IMR-90 (cell line): ENCODE measurements at regions not wholly inside any gene's neighbourhood (a gene's known extent, or its start where the extent isn't known, plus 50 kb on each side); places are given as distances from the start of the nearest gene placed in this dataset.

Experiments used
- ATAC-seq: fragments of 200-7000 bp; cut with Tn5 transposase; 2 replicates; pipeline ENCODE4 v1.9.1; 2020; ENCODE audit warnings: low read depth, mild to moderate bottlenecking, moderate library complexity
- BruUV-seq: library from RNA; stranded (reverse); fragments of 400-500 nt; replicated peaks from 2 replicates; lab custom pipeline; 2021; lab: Mats Ljungman, UMichigan
- CTCF ChIA-PET: fragments of 300-600 bp; formaldehyde crosslinking; extraction: SDS; loops from one replicate; lab custom pipeline; 2021; ENCODE audit warnings: antibody characterized with exemption; lab: Yijun Ruan, JAX
- POLR2A ChIA-PET: fragments of 300-600 bp; sonication (Branson Sonifier 250); formaldehyde crosslinking; loops from one replicate; lab custom pipeline; 2022; ENCODE audit warnings: antibody characterized with exemption; ENCODE audit not compliant: unreplicated experiment; lab: Charles Lee
- DNase-seq: peaks from one replicate; pipeline ENCODE4 v3.0.0; 2013
- H2AFZ ChIP-seq: replicated peaks from 2 replicates; pipeline ENCODE3; 2013; ENCODE audit warnings: low read length, mild to moderate bottlenecking; ENCODE audit not compliant: poor library complexity
- H2AK5ac ChIP-seq: 2 replicates; pipeline ENCODE4 v1.6.1; 2013; ENCODE audit warnings: low read depth, low read length, inconsistent platforms
- H2AK9ac ChIP-seq: replicated peaks from 2 replicates; pipeline ENCODE3; 2013; ENCODE audit warnings: mild to moderate bottlenecking, low read depth, low read length, moderate library complexity; ENCODE audit not compliant: poor library complexity
- H2BK120ac ChIP-seq: 2 replicates; pipeline ENCODE4 v1.6.1; 2013; ENCODE audit warnings: low read depth, low read length, inconsistent platforms
- H2BK15ac ChIP-seq: 3 replicates; pipeline ENCODE4 v1.6.1; 2013; ENCODE audit warnings: low read depth, low read length, inconsistent platforms
- H2BK20ac ChIP-seq: 2 replicates; pipeline ENCODE4 v1.6.1; 2013; ENCODE audit warnings: low read depth, mild to moderate bottlenecking, inconsistent platforms, low read length, moderate library complexity
- H2BK5ac ChIP-seq: 2 replicates; pipeline ENCODE4 v1.6.1; 2013; ENCODE audit warnings: mild to moderate bottlenecking, low read depth, low read length, inconsistent platforms; ENCODE audit not compliant: poor library complexity, severe bottlenecking
- H3K14ac ChIP-seq: replicated peaks from 2 replicates; pipeline ENCODE4 v1.6.1; 2013; ENCODE audit warnings: low read depth, low read length, inconsistent platforms
- H3K18ac ChIP-seq: 2 replicates; pipeline ENCODE4 v1.6.1; 2013; ENCODE audit warnings: low read depth, low read length, control low read depth
- H3K23ac ChIP-seq: 2 replicates; pipeline ENCODE4 v1.6.1; 2013; ENCODE audit warnings: low read depth, low read length, inconsistent platforms
- H3K27ac ChIP-seq: 2 replicates; pipeline ENCODE4 v1.5.1; 2013; ENCODE audit warnings: mild to moderate bottlenecking, control low read depth, low read length; ENCODE audit not compliant: insufficient read depth
- H3K27me3 ChIP-seq: 2 replicates; pipeline ENCODE4 v1.6.1; 2013; ENCODE audit warnings: low read length; ENCODE audit not compliant: control insufficient read depth, insufficient read depth
- H3K36me3 ChIP-seq: 2 replicates; pipeline ENCODE4 v1.6.1; 2013; ENCODE audit warnings: low read length, mixed read lengths; ENCODE audit not compliant: control insufficient read depth, insufficient read depth
- H3K4ac ChIP-seq: 2 replicates; pipeline ENCODE4 v1.6.1; 2013; ENCODE audit warnings: low read depth, low read length, inconsistent platforms
- H3K4me1 ChIP-seq: 2 replicates; pipeline ENCODE4 v1.6.1; 2013; ENCODE audit warnings: low read length, mixed read lengths; ENCODE audit not compliant: control insufficient read depth, insufficient read depth
- H3K4me2 ChIP-seq: 2 replicates; pipeline ENCODE4 v1.6.1; 2013; ENCODE audit warnings: low read depth, mild to moderate bottlenecking, control low read depth, low read length, moderate library complexity
- H3K4me3 ChIP-seq: 2 replicates; pipeline ENCODE4 v1.5.1; 2013; ENCODE audit warnings: low read depth, mild to moderate bottlenecking, control low read depth, low read length, moderate library complexity; ENCODE audit not compliant: insufficient read depth
- H3K56ac ChIP-seq: 2 replicates; pipeline ENCODE4 v1.6.1; 2013; ENCODE audit warnings: low read length, inconsistent platforms; ENCODE audit not compliant: insufficient read depth; ENCODE audit errors: extremely low read depth
- H3K79me1 ChIP-seq, 2 experiments: 2 replicates each; pipeline ENCODE4 v1.6.1; 2013; ENCODE audit warnings: low read length in 2 of 2, inconsistent platforms in 1 of 2, low read depth in 1 of 2
- H3K9ac ChIP-seq: 2 replicates; pipeline ENCODE4 v1.6.1; 2013; ENCODE audit warnings: low read depth, low read length, control low read depth
- H3K9me1 ChIP-seq: 2 replicates; pipeline ENCODE4 v1.6.1; 2013; ENCODE audit warnings: low read length, inconsistent platforms; ENCODE audit not compliant: insufficient read depth
- H3K9me3 ChIP-seq: 2 replicates; pipeline ENCODE4 v1.6.1; 2013; ENCODE audit warnings: low read length; ENCODE audit not compliant: control insufficient read depth, insufficient read depth
- H4K20me1 ChIP-seq: 2 replicates; pipeline ENCODE4 v1.6.1; 2013; ENCODE audit warnings: low read length, inconsistent platforms; ENCODE audit not compliant: insufficient read depth
- H4K5ac ChIP-seq: 2 replicates; pipeline ENCODE4 v1.6.1; 2013; ENCODE audit warnings: mild to moderate bottlenecking, low read depth, low read length, control low read depth
- H4K8ac ChIP-seq, 2 experiments: 2 replicates each; pipeline ENCODE4 v1.6.1; 2013; ENCODE audit warnings: low read depth in 2 of 2, low read length in 2 of 2, control low read depth in 1 of 2, inconsistent platforms in 1 of 2
- H4K91ac ChIP-seq: 2 replicates; pipeline ENCODE4 v1.6.1; 2013; ENCODE audit warnings: low read depth, low read length, inconsistent platforms; ENCODE audit not compliant: insufficient read depth
- BHLHE40 ChIP-seq: fragments of 150-350 bp; IDR thresholded peaks from 2 replicates; pipeline ENCODE4 v1.6.1; 2016; ENCODE audit warnings: mild to moderate bottlenecking, low read depth, low read length
- CEBPB ChIP-seq: IDR thresholded peaks from 2 replicates; pipeline ENCODE4 v1.6.1; 2012; ENCODE audit warnings: low read depth, low read length, improper control_type of control experiment
- CHD1 ChIP-seq: IDR thresholded peaks from 2 replicates; pipeline ENCODE4 v1.6.1; 2012; ENCODE audit warnings: low read depth, low read length, improper control_type of control experiment
- CTCF ChIP-seq: conservative IDR thresholded peaks from 2 replicates; pipeline ENCODE4 v1.5.1; 2012; ENCODE audit warnings: mild to moderate bottlenecking, low read depth, low read length, improper control_type of control experiment
- ELK1 ChIP-seq: fragments of 150-350 bp; IDR thresholded peaks from 2 replicates; pipeline ENCODE4 v1.6.1; 2016; ENCODE audit warnings: low read depth, mild to moderate bottlenecking, low read length, moderate library complexity, borderline replicate concordance
- FOS ChIP-seq: fragments of 150-350 bp; IDR thresholded peaks from 2 replicates; pipeline ENCODE4 v1.6.1; 2016; ENCODE audit warnings: low read depth, low read length
- MAFK ChIP-seq: IDR thresholded peaks from 2 replicates; pipeline ENCODE4 v1.6.1; 2012; ENCODE audit warnings: low read depth, low read length, improper control_type of control experiment
- MAZ ChIP-seq: IDR thresholded peaks from 2 replicates; pipeline ENCODE4 v1.6.1; 2012; ENCODE audit warnings: low read depth, mild to moderate bottlenecking, low read length, improper control_type of control experiment, moderate library complexity, borderline replicate concordance
- MXI1 ChIP-seq: IDR thresholded peaks from 2 replicates; pipeline ENCODE4 v1.6.1; 2012; ENCODE audit warnings: low read depth, mild to moderate bottlenecking, low read length, moderate library complexity, borderline replicate concordance
- NFE2L2 ChIP-seq: fragments of 150-350 bp; IDR thresholded peaks from 2 replicates; pipeline ENCODE4 v1.6.1; 2016; ENCODE audit warnings: low read depth, mild to moderate bottlenecking, low read length
- POLR2A ChIP-seq: IDR thresholded peaks from 2 replicates; pipeline ENCODE4 v1.6.1; 2012; ENCODE audit warnings: mild to moderate bottlenecking, low read depth, low read length
- RAD21 ChIP-seq: IDR thresholded peaks from 2 replicates; pipeline ENCODE4 v1.6.1; 2012; ENCODE audit warnings: low read length, improper control_type of control experiment
- RCOR1 ChIP-seq: IDR thresholded peaks from 2 replicates; pipeline ENCODE4 v1.6.1; 2012; ENCODE audit warnings: mild to moderate bottlenecking, low read length, improper control_type of control experiment; ENCODE audit not compliant: insufficient replicate concordance
- RFX5 ChIP-seq: IDR thresholded peaks from 2 replicates; pipeline ENCODE4 v1.8.0; 2012; ENCODE audit warnings: low read depth, mild to moderate bottlenecking, low read length, moderate library complexity
- SMC3 ChIP-seq: fragments of 150-350 bp; IDR thresholded peaks from 2 replicates; pipeline ENCODE4 v1.6.1; 2016; ENCODE audit warnings: low read depth, mild to moderate bottlenecking, antibody characterized with exemption, low read length, moderate library complexity
- WGBS, 2 experiments: methylation state at CpG; one replicate each; pipeline versions ENCODE4 v1.1.5 to v1.1.7; 2013; ENCODE audit warnings: missing lambda C conversion rate in 2 of 2; ENCODE audit not compliant: insufficient read length in 1 of 2; ENCODE audit errors: extremely low coverage in 2 of 2; 5-methylcytosine and 5-hydroxymethylcytosine counted together
- dilution Hi-C: fragments of 300-500 bp; cut with HindIII; formaldehyde crosslinking; loops from one replicate; pipeline ENCODE4 v1.14.3; 2018; ENCODE audit warnings: low sequenced_read_pairs; ENCODE audit not compliant: unreplicated experiment
- in situ Hi-C: fragments of 300-500 bp; cut with MboI; formaldehyde crosslinking; loops from 3 replicates; pipeline ENCODE4 v1.14.3; 2019; ENCODE audit warnings: low sequenced_read_pairs, inconsistent platforms, mixed read lengths
- intact Hi-C: fragments of 100-400 bp; cut with micrococcal nuclease; formaldehyde crosslinking; loops from 2 replicates; pipeline ENCODE4 v1.10.0; 2022
- TF ChIP-seq, protein P1 (sequence below): fragments of 150-350 bp; IDR thresholded peaks from 2 replicates; pipeline ENCODE4 v1.6.1; 2017; ENCODE audit warnings: mild to moderate bottlenecking, antibody characterized with exemption, low read length, low read depth

DNA sequence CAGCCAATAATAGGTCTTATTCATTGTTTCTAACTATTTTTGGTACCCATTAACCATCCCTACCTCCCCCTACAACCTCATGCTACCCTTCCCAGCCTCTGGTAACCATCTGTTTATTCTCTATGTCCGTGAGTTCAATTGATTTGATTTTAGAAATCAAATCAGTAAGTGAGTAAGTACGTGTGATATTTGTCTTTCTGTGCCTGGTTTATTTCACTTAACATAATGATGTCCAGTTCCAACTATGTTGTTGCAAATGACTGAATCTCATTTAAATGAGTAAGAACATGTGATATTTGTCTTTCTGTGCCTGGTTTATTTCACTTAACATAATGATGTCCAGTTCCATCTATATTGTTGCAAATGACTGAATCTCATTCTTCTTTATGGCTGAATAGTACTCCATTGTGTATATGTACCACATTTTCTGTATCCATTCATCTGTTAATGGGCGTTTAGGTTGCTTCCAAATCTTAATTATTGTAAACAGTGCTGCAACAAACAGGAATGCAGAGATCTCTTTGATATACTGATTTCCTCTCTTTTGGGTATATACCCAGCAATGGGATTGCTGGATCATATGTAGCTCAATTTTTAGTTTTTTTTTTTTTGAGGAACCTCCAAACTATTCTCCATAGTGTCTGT, 49.7 kb upstream of the BICC1 start:
- no TSS peak for BruUV-seq
- H3K4ac ChIP-seq = no peak overlapping the region
- H3K9ac ChIP-seq = no peak overlapping the region
- no peak overlapping the region for H2AFZ ChIP-seq
- H2BK120ac ChIP-seq = no peak overlapping the region
- no peak overlapping the region for H2AK5ac ChIP-seq
- no CpG with 5 or more reads among the region's 3 CpGs for WGBS, 2 experiments
- H4K8ac ChIP-seq = no peak overlapping the region
- H2BK15ac ChIP-seq = no peak overlapping the region
- H3K9me3 ChIP-seq = no peaks in the 10 kb centered on the region
- TF ChIP-seq CEBPB (no peak), RFX5 (no peak), RAD21 (no peak), POLR2A (no peak), SMC3 (no peak), MAFK (no peak), CTCF (no peak), CHD1 (no peak), BHLHE40 (no peak), FOS (no peak), ELK1 (no peak), NFE2L2 (no peak), MXI1 (no peak), MAZ (no peak), RCOR1 (no peak)
- TF ChIP-seq, protein P1, sequence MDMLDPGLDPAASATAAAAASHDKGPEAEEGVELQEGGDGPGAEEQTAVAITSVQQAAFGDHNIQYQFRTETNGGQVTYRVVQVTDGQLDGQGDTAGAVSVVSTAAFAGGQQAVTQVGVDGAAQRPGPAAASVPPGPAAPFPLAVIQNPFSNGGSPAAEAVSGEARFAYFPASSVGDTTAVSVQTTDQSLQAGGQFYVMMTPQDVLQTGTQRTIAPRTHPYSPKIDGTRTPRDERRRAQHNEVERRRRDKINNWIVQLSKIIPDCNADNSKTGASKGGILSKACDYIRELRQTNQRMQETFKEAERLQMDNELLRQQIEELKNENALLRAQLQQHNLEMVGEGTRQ = no peak
- no peak overlapping the region for H3K4me2 ChIP-seq
- H4K91ac ChIP-seq = no peak overlapping the region
- H4K20me1 ChIP-seq = peaks cover 6% of the 10 kb centered on the region; the same call in 1 of the 2 replicates
- H3K27me3 ChIP-seq = no peaks in the 10 kb centered on the region
- ChIA-PET CTCF (no interaction called here), POLR2A (no interaction called here)
- no peak overlapping the region for H4K5ac ChIP-seq
- no peak overlapping the region for H3K18ac ChIP-seq
- intact Hi-C loops (no loop called here), dilution Hi-C loops (no loop called here), in situ Hi-C loops (no loop called here)
- H3K27ac ChIP-seq = no peak overlapping the region
- H3K56ac ChIP-seq = no peak overlapping the region
- no peak overlapping the region for H2BK5ac ChIP-seq
- ATAC-seq = no peak
- H3K79me1 ChIP-seq = no peaks in the 10 kb centered on the region
- H3K14ac ChIP-seq = no peak overlapping the region
- H3K23ac ChIP-seq = no peak overlapping the region
- no peak overlapping the region for H2BK20ac ChIP-seq
- H3K4me1 ChIP-seq = peaks cover 2% of the 10 kb centered on the region
- H2AK9ac ChIP-seq = no peak overlapping the region
- H3K36me3 ChIP-seq = no peaks in the 10 kb centered on the region
- no peak overlapping the region for H3K4me3 ChIP-seq
- no peak for DNase-seq
- peaks cover 2% of the 10 kb centered on the region; the same call in 1 of the 2 replicates for H3K9me1 ChIP-seq
